HFF-Myc (cell line): ENCODE measurements at regions not wholly inside any gene's neighbourhood (a gene's known extent, or its start where the extent isn't known, plus 50 kb on each side); places are given as distances from the start of the nearest gene placed in this dataset.
"Not testable (repeated sequence)": the region's sequence is repeated elsewhere in the genome, so short reads cannot be mapped to it uniquely, and the experiment has no call there.

Experiments
- DNase-seq: peaks from one replicate; pipeline ENCODE4 v3.0.0-alpha.2; 2011; ENCODE audit warnings: low read depth; ENCODE audit errors: extremely low read depth
- H3K4me3 ChIP-seq: replicated peaks from 2 replicates; pipeline ENCODE4 v1.5.1; 2011; ENCODE audit warnings: low read depth, mild to moderate bottlenecking, control low read depth, low read length

DNA sequence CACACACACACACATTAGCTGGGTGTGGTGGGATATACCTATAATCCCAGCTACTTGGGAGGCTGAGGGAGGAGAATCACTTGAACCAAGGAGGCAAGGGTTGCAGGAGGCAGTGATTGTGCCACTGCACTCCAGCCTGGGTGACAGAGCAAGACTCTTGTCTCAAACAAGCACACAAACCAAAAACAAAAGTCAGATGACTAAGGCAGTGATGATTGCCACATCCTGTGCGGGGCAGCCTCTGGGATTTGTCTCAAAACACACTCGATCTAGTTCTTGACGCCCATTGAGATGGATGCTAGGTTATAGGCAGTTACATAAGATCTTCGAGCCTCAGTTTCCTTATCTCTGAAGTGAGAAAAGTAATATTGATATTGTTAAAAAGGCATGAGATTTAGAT lies 57.8 kb upstream of the NBPF8 start:
- DNase-seq, H3K4me3 ChIP-seq: not testable (repeated sequence)

DNA sequence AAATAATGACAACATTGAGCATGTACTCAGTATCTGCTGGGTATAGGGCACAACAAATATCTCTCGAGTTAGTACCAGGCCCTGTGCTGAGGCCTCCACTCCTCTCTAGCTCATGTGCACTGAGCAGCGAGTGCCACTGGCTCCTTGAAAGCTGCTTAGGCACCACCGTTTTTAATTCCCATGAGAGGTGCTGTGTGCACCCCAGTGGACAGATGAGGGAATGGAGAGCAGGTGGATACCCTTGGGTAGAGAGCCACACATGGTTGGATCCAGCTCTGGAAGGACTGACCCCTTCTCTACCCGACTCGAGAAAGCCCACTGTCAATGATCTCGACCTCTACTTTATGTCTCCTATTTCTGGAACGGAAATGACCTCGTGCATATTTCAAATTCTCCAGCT lies 58.7 kb upstream of the NBPF8 start:
- H3K4me3 ChIP-seq, DNase-seq: not testable (repeated sequence)

DNA sequence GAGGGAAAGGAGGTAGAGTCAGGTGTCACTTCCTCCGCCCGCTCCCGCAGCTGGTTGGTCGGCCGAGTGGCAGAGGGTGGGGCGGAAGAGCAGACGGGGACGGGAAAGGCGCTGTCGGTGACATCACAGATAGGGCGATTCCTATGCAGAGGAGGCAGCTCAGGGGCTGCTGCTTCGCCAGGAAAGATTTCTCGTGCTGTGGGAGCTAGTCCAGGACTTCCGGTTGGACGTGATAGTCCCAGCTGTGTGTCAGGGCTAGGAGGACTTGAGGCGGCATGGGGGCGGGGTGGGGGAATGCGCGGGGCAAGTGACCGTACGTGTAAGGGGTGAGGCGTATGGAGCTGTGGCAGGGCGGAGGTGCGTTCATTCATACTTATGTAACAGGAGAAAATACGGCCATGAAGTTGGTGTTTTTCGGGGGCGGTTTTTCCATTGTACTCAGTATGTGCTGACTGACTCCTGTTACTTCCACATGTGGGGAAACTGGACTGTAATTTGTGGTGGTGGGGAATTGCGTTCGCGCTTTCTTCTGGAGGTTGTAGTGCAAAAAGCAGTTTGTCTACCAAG lies 60.1 kb upstream of the NBPF8 start:
- DNase-seq, result peak; percentile 35
- H3K4me3 ChIP-seq, result 0 out of 2 replicates have a peak overlapping the region, but pooled peaks have one; percentile 9

DNA sequence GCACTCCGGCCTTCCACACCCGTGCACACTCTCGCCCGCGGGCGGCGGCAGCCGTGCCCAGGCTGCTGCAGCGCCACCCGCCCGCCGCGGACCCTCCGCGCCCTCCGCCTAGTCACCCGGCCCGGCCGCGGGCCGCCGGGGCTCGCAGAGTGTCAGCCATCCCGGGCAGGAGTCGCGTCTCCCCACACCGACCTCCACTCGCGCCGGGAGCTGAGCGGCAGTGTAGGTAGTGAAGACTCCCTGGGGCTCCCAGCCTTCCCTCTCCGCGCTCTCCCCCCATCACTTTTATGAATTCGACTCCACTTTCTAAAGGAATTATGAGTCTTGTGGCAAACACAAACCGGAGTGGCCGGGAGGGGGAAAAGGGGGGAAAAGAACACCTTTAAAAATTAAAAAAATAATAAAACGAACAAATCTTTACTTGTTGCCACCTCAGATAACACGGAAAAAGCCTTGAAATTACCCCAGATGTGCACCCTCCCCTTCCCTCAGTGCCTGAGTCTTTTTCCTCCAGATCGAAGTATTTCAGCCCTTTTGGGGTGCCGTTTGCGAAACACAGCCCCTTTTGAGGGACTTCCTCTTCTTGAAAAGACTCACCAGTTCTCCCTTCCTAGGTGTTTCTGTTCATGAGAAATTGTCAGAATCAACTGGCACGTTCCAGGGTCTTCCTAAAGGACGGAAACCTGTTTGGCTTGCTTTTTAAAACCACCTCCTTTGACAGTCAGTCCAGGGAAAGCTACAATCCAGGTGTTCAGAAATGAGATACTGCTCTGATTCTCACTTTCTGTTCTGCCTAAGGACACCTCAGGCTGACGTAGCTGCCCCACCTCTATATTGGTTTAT lies 72.4 kb upstream of the NBPF8 start:
- not testable (repeated sequence) for DNase-seq
- H3K4me3 ChIP-seq, result peak overlapping the region; percentile 46; the same call in 1 of the 2 replicates

DNA sequence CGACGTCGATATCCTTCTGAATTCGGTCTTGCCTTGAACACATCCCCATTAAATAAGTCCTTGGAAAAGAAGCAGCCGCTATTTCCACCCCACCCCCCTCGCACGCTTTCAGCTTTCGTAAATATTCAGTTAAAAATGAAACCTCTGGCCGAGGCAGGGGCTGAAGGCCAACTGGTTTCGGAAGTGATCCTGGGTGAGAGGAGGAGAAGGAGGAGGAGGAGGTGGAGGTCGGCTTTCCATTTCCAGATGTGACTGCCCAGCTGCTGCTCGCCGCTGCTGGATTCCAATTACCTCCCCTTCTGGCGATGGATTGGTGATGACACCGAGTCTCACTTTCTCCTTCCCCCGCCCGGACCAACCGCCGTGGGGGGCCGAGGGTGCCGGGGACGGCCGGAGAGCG lies 73.1 kb upstream of the NBPF8 start:
- H3K4me3 ChIP-seq, result peak overlapping the region; percentile 46
- DNase-seq, result not testable (repeated sequence)

DNA sequence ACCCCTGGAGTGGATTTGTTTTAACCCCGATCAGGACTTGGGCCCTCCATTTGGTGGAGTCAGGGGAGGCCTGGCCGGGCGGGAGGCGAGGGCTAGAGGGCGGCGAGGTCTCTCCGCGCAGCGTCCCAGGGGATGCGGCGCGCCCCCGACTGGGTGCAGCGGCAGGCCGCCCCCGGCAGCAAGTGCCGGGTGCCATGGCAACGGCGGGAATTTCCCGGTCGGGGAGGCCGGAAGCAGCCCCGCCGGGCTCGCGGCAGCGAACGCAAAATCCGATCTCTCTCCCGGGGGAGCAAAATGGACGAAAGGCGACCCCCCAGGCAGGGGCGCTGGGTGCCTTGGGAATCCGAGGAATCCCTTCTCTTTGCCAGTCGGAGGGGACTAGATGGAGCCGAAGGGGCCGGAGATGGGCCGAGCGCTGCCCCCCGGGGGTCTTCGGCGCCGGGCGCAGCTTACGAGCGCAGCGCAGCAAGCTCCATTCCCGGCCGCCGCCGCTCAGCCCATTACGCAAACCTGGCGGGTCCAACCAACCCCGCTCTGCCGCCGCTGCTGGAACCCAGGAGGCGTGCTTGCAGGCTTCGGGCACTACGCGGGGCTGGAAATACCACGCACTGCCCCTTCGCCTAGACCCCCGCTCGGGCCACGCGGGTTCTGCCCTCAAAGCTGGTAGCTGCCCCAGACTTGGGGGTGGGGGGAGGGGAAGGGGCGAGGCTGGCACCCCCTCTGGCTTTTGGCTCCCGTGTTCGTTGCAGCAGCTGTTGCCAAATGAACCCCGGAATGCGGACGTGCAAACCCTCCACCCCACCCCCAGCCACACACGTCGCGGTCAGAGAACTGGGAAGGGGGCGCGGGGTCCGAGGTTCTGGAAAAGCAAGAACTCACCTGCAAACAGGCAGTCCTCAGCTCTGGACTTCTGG lies 73.7 kb upstream of the NBPF8 start:
- DNase-seq, result not testable (repeated sequence)

DNA sequence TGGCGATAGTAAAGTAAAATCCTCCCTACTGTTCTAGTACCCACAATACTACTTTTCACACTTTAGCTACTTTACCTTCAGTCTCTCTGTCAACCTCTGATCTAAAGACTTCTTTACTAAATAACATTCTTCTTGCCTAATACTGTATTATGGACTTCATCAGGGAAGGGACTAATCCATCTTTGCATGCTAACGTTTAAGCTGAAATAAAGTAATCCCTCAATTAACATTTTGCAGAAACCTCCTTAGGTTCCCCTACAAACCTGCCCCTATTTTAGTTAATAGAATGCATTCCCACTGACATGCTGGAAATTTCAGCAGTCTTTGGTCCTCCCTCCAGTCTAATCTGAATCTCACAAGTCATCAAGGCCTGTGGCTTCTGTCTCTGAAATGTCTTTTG lies 99.1 kb upstream of the NBPF8 start:
- not testable (repeated sequence) for H3K4me3 ChIP-seq, DNase-seq

More for the DNA sequence above, 73.7 kb upstream of the NBPF8 start:
- H3K4me3 ChIP-seq, result peak overlapping the region; percentile 46

DNA sequence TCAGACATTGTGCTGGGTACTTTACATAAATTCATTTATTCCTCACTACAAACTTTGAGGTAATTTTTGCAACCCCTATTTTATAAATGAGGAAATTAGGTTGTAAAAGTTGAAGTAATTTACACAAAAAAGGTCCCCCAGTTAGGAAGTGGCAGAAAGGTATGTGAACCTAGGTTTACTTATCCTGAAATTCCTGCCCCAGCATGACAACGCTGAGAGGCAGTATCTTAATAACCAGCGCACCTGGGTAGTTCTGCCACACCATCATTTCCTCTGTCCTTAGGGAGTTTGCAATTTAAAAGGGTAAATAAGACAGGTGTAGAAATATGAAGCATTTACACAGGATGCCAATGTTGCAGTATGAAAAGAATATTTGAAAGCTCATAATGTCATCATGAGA lies 102.9 kb upstream of the NBPF8 start:
- not testable (repeated sequence) for H3K4me3 ChIP-seq, DNase-seq

DNA sequence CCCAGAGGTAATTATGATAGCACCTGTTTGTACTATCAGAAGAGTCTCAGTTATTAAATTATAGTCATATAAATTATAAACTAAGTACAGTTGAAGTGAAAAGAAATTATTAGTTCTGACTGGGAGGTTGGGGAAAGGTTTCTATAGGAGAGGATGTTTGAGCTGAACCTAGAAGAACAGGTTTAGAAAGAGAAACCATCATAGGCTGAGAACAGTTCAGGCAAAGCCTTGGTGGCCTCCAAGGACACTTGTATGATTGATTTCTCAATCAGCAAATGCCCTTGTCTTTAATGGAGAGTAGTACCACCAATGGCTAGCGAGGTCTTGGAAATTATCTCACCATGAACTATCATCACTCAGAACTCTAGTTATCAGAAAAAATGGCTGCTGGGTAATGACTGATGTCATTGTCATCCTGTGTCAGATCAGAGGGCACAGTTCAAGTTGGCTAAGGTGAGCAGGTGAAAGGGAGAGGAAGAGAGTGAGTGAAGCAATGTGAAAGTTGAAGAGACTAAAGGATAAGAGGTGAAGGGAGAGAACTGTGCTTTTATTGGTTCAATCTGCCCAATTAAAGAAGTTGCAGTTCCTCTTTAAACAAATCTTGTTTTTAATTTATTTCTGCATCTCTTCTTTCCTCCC lies 105.8 kb upstream of the NBPF8 start:
- DNase-seq, H3K4me3 ChIP-seq: not testable (repeated sequence)

DNA sequence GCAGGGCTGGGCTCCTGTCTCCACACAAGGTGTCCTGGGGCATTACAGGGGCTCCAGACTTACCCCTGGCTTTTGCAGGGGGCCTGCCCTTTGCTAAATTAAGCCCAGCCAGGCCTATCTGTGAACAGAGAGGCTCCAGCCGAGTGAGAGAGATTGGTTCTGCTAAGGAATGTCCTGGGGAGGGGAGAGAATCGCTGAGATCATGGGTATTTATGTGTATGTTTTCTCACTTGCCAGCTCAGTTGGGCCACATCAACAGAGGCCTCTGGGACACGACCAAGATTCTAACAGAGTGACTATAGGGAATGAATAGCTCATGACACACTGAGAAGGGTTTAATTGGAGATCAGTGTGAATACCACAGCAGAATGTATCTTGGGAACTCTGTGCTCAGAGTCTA lies 109.8 kb upstream of the NBPF8 start:
- not testable (repeated sequence) for H3K4me3 ChIP-seq, DNase-seq

DNA sequence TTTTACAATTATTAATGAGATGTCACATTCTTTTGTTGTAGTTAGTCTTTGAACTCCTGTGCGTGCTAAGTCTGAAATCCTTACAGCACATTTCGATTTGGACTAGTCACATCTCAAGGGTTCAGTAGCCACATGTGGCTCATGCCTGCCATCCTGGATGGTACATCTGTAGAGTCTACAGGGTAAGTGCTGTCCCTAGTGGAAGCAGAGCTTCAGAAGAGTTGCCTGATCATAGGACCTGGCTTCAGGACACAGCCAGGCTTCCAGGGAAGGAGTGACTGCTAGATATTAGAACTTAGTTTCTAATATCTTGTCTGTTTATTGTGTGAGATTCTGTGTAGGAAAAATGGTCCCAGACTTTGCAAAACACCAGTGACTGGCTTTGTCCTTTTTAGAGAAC lies 110.5 kb upstream of the NBPF8 start:
- DNase-seq, result not testable (repeated sequence)

DNA sequence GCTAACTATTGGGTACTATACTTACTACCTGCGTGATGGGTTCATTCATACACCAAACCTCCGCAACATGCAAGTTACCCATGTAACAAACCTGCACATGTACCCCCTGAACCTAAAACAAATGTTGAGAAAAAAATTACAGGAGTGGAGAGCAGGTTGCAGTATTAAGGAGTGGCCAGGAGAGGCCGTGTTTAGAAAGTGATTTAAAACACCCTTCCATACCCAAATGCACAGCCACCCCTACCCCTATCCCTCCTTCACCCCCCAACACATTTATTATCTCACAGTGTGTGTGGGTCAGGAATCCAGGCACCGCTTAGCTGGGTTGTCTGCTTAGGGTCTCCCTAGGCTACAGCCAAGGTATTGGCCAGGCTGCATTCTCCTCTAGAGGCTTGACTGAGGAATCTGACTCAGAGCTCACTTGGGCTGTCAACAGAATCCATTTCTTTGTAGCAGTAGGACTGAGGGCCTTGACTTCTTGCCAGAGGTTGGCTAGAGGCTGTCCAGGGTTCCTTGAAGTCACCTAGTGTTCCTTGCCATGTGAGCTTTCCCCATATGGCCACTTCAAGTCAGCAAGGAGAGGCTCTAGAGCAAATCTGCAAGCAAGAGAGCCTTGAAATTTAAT lies 115.3 kb upstream of the NBPF8 start:
- not testable (repeated sequence) for DNase-seq, H3K4me3 ChIP-seq

More for the DNA sequence above, 110.5 kb upstream of the NBPF8 start:
- H3K4me3 ChIP-seq, result not testable (repeated sequence)

DNA sequence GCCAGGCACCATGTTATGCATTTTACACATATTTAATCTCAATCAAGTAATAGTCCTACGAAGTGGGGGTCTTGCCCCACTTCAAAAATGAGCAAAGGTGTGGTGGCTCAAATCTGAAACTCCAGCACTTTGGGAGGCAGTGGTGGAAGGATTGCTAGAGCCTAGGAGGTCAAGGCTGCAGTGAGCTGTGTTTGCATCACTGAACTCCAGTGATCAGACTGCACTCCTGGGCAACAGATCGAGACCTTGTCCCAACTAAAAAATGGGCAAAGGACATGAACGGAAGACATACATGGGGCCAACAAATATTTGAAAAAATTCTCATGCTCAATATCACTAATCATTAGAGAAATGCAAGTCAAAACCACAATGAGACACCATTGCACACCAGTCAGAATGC lies 116.3 kb upstream of the NBPF8 start:
- not testable (repeated sequence) for DNase-seq, H3K4me3 ChIP-seq

DNA sequence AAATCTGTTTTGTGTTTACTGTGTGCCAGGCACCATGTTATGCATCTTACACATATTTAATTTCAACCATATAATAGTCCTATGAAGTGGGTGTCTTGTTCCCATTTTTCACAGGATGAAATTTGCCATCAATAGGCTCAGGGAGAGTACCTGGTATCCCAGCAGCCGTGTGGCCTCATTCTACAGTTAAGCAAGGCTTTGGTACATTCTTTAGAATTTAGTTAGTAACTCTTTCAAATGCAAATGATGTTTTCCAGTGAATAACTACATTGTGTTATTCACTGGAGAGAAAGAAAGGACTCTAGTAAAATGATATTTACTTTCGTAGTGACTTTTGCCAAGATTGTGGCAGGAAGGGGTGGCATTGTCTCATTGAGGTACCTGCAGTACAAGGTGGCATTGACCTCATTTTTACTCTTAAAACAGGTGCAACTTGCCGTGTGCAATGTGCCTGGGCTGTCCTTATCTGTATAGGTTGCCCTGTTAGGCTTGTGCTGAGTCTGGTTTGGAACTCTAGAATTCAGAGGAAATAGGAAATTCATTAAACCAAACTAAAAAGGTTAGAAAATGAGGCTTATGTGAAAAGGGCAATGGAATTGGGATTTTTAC lies 117.4 kb upstream of the NBPF8 start:
- DNase-seq, H3K4me3 ChIP-seq: not testable (repeated sequence)

DNA sequence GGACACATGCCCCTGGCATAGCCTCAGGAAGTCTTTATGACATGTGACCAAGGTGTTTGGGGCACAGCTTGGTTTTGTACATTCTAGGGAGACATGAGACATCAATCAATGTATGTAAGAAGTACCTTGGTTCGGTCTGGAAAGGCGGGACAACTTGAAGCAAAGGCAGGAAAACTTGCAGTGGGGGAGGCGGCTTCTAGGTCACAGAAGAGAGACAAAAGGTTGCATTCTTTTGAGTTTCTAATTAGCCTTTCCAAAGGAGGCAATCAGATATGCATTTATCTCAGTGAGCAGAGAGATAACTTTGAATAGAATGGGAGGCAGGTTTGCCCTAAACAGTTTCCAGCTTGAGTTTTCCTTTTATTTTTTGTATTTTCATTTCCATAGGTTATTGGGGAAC lies 113.8 kb upstream of the SEC22B start:
- not testable (repeated sequence) for DNase-seq

DNA sequence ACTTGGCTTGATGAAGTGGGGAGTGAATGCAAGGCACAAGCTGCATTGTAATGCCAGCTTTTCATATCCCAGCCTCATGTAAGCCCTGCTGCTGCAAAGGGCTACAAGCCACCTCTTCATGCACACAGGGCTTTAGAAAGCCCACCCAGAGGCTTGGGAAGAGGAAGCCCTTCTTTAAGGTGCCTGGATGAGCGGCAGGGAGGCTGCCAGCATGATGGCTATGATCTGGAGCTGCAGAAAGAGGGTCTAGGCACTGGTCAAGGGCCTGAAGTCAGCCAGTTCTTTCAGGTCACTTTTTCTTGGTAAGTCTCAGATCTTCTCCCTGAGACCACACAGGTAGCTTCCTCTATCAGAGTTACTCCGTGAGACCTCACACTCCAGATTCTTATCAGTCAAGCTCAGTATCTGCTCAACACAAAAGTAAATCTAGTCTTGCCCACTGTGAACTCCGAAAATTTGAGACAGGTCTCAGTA lies 113.3 kb upstream of the SEC22B start:
- not testable (repeated sequence) for DNase-seq, H3K4me3 ChIP-seq

More for the DNA sequence above, 113.8 kb upstream of the SEC22B start:
- not testable (repeated sequence) for H3K4me3 ChIP-seq
